ENCODE measurements at regions not wholly inside any gene's neighbourhood (a gene's known extent, or its start where the extent isn't known, plus 50 kb on each side); places are given as distances from the start of the nearest gene placed in this dataset.
"Not testable (repeated sequence)": the region's sequence is repeated elsewhere in the genome, so short reads cannot be mapped to it uniquely, and the experiment has no call there.

DNA sequence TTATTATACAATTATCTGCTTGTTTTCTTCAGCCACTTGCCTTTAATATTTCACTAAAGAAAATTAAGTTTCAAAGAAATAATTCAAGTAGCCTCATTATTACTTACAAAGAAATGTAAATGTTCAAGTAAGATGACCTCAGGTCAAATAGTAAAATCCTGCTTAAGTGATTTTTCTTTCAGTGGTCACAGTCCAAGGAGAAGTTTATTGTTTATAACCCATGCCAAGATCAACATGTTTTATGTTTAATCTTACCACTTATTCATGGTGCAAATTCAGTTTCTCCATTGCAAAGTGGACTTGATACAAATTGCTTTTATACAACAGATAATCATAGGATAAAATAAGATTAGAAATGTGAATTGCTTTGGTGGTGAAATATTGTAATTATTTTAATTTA lies 370.2 kb upstream of the FLRT2 start:
- no peak for DNase-seq

DNA sequence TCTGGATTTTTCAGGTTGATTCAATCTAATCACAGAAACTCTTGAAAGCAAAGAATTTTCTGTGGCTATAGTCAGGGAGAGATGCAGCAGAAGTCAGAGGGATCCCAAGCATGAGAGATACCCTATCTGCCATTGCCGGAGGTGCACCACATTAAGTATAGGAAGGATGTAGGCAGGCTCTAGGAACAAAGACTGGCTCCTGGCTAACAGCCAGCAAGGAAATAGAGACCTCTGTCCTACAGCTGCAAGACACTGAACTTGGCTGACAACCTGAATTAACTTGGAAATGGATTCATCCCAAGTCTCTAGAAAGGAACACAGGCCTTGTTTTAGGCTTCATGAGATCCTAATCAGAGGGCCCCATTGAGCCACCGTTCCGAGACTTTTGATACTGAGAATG lies 364.9 kb upstream of the FLRT2 start:
- no peak for DNase-seq

GRCh38 chr14:85169381-85169780 lies 360.6 kb upstream of the FLRT2 start:
- no peak for DNase-seq

DNA sequence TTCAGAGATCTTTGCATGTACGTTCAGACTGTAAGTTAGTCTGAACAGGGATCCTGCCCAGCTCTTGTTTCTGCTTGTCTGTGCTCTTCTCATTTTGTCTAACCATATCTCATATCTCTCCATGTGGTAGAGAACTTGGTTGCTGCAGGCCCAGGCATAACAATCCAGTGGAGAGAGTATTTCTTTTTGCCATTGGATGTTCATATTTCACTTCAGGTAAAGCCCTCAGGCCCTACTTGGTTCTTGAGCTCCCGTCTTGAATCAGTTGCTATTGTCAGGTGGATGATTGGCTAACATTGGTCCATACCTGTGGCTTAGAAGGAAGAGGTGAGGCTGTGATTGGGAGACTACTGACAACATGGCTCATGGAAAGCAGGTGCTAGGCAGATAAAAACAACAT lies 357.7 kb upstream of the FLRT2 start:
- no peak for DNase-seq

DNA sequence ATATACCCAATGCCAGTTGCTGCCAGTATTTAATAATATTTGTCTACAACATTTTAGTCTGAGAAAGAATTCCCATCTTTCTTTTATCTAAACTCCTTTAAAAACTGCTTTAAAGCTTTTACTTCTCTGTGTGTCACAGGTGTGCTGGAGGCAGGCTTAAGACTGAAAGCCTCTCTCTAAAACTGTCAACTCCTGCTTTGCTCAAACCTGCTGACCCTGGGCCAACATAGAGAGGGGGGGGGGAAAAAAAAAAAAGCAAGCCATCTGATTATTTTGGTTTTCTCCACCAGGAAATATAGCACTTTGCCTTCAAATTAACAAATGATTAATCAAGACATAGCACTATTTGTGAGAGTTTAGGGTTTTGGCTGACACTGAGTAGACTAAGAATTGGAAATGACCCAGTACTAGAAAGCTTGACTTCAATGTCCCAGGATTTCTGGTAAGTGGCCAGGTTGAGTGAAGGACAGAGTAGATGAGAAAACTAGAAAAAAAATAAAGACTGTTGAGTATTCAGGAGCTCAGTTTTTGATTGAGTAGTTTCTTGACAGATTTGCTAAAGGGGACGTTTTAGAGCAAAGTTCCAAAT lies 357.0 kb upstream of the FLRT2 start:
- no peak for DNase-seq

DNA sequence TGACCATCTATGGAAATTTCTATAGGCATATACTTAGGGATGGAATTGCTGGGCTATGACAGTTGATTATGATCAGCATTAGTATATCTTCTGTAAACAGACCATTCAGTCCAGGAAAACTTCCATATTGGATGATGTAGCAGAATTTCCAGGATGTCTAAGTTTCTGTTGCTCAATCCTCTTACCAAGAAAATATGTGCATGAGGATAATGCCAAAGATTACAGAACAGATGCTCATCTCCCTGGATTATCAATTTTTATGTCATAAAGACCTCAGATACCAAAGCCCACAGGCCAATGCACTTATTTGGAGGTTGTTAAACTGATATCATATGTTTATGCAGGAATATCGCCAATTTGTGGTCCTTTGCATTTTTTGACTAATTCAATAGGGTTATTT lies 354.4 kb upstream of the FLRT2 start:
- no peak for DNase-seq

- no peak for DNase-seq
Measured at GRCh38 chr14:85178864-85179263, 351.1 kb upstream of the FLRT2 start.

DNA sequence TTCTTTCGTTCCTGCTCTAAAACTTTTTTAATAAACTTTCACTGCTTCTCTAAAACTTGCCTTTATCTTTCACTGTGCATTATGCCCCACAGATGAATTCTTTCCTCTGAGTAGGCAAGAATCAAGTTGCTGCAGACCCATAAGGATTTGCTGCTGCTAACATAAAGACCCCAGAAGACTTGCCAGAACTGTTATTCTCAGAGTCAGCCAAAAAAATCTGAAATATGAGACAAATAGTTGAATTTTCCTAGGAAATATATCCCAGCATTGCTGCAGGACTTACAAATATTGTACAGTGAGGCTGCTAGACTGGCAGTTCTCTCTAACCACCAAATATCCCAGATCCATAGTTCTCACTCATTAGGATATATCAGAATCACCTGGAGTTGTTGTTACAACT lies 349.1 kb upstream of the FLRT2 start:
- no peak for DNase-seq

- DNase-seq: no peak
Measured at GRCh38 chr14:85182282-85182681, 347.7 kb upstream of the FLRT2 start.

GRCh38 chr14:85186082-85186481 lies 343.9 kb upstream of the FLRT2 start:
- DNase-seq: no peak

DNA sequence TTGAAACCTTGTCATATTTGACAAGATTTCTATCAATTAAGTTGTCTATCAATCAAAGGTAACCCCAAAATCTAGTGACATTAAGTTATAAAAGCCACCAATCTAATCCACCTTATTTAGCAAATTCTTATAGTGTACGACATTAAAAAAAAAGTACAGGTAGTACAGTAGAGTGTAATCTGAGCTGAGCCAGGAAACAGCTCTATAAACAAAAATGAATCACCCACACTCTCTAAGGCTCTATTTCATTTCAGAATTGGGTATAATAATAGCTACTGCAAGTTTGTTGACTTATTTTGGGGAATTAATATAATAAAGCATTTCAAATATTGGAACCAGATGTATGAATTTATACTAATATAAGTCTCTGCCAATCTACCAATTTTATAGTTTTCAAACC lies 342.4 kb upstream of the FLRT2 start:
- DNase-seq: no peak

GRCh38 chr14:85188836-85189235 lies 341.1 kb upstream of the FLRT2 start:
- no peak for DNase-seq

DNA sequence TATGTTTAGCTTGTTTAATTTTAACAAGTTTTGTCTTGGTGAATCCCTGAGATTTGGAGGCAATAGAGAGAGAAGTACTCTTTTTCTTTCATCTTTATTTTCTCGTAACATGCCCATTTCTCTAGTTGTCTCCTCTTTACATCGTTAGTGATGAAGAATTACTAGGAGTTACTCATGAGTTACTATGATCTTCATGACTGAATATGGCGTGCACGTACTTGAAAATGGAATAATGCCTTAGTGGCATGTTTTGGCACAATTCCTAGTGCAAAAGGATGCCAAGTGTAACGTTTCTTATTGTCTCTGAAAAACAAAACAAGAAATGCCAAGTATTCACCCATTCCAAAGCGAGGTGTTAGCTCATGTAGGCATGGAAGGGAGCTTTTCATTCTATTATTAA lies 340.7 kb upstream of the FLRT2 start:
- not testable (repeated sequence) for DNase-seq

GRCh38 chr14:85190251-85190650 lies 339.7 kb upstream of the FLRT2 start:
- DNase-seq: no peak

DNA sequence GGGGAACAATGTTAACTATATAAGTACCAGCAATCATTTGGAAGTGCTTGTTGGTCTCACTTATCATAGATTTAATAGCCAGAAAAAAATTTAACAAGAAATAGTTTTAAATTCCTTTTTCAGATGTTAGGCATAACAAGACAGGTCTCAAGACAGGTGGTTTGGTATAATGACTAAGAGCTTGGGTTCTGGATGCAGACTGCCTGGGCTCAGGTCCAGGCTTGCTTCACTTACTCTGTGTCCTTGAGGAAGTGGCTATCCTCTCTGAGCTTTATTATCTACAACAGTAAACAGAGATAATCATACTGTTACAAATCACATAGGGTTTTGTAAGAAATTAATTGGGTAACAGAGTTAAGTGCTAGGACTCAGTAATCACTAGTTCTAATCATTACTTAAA lies 338.0 kb upstream of the FLRT2 start:
- no peak for DNase-seq

GRCh38 chr14:85195872-85196477 lies 334.0 kb upstream of the FLRT2 start:
- no peak for DNase-seq

DNA sequence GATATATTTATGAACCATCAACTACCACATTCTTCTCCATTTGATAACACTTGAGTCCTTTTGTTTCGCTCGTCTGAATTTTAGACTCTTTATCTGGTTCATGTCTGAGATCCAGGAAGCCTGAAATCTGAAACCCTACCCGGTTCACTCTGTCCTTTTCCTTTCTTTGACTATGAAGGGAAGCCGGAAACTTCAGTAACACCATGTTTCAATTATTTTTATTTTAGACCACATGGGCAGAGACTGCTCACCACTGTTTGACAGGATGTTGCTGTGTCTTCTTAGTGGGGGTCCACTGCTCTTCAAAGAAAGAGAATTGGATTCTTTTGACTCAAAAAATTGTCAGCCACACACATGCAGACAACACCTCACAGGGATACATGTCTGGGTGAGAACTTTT lies 331.9 kb upstream of the FLRT2 start:
- no peak for DNase-seq

DNA sequence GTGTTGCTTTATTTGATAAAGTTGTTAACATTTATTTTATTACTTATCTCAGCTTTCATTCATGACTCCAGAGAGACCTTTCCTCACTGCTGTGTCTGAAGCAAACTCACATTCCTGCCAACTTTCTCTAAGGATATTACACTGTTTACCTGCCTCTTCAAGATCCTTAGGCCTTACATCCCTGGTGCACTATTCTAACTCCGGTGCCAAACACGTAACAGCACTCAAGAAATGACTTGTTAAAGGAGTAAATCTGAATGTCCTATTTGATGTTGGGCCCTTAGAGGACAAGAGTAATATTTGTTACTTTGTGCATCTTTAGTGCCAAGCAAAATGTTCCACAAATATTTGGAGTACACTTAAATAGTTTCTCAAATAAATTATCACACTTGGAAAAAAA lies 324.1 kb upstream of the FLRT2 start:
- no peak for DNase-seq

DNA sequence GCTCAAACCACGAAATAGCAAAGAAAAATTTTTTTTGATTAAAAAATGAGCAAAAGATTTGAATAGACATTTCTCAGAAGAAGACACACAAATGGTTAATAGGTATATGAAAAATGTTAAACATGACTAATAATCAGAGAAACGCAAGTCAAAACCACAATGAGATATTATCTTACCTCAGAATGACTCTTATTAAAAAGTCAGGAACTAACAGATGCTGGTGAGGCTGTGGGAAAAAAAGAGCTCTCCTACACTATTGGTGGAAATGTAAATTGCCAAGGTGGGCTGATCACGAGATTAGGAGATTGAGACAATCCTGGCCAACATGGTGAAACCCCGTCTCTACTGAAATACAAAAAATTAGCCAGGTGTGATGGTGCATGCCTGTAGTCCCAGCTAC lies 315.5 kb upstream of the FLRT2 start:
- DNase-seq: no peak

DNA sequence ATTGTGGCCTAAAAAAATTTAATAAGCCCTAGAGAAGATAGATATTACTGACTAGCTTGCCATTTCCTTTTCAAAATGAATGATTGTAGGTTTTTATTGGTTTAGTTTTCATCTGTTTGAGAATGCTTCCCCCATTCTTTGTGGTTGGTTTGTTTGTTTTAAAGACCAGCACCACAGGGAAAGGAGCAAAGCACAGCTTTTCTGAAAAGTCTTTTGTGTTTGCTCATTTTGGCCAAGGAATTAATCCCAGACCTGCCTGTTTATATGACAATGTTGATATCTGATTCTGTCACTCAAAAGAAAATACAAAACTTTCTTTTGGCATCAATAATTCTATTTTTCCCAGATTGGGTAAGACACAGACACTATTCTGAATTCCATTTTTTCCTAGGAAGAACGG lies 312.5 kb upstream of the FLRT2 start:
- no peak for DNase-seq

GRCh38 chr14:85218982-85219381 lies 311.0 kb upstream of the FLRT2 start:
- no peak for DNase-seq

- DNase-seq: no peak
Measured at GRCh38 chr14:85221832-85222231, 308.1 kb upstream of the FLRT2 start.

DNA sequence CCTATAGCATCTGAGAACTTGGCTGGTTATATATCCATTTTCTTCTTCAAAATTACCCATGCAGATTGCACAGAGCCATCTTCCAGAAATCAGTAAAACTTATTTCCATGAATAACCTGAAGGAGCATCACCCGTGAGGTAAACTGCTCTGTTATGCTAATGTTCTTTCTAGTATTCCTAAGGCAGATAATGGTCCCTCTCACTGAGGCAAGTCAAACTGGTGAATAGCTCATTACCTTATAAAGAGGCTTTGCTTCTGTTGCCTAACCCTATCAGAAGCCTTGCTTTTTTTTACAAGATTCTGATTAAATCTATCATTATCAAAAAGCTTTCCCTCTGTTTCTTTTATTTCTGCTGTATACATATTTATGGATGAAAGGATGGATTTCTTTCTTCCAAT lies 307.6 kb upstream of the FLRT2 start:
- DNase-seq: no peak

DNA sequence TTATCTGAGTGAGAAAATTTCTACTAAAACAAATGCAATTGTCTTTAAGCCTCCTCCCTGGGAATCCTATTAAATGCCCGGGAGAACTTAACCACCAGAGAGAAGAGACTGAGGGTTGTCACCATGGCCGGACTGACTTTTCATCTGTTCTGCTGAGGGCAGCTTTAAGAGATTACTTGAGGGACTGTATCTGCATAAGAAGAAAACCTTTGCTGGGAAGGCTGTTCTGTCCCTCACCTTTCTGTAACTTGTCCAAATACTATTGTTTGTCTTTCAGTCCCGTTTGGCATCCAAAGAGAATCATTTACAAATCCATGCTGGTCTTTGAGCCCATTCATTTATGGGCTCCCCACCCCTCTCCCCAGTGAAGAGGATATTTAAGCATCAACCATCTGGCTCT lies 306.3 kb upstream of the FLRT2 start:
- DNase-seq: no peak

DNA sequence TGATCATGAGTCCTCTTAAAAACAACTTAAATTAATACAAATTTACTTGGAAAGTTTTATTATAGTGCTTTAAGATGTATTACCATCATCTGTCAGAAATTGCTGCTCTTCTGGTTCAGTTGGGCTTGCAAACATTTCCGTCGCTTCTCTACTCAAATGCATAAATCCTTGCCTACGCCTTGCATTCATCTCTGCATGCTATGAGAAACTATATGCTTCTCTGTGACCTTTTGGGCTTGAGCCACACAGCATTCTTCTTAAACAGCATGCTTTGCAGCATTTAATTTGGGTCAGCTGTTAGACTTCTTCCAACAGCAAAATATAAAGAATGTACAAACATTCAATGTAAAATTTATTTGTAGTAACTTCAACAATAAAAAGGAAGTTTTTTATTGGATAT lies 305.7 kb upstream of the FLRT2 start:
- DNase-seq: no peak

GRCh38 chr14:85233756-85234155 lies 296.2 kb upstream of the FLRT2 start:
- no peak for DNase-seq

All from NCI-H2107 (cell line).